Upper lobe of left lung (tissue), 6 donors: ENCODE measurements at regions not wholly inside any gene's neighbourhood (a gene's known extent, or its start where the extent isn't known, plus 50 kb on each side); places are given as distances from the start of the nearest gene placed in this dataset.
"Not testable (repeated sequence)": the region's sequence is repeated elsewhere in the genome, so short reads cannot be mapped to it uniquely, and the experiment has no call there.

Experiments
- ATAC-seq, 2 donors: fragments of 200-7000 bp; cut with Tn5 transposase; one replicate each; pipeline ENCODE4 v1.9.1; 2022; ENCODE audit warnings: mild to moderate bottlenecking in 2 of 2, moderate library complexity in 2 of 2; ENCODE audit not compliant: low FRiP score in 2 of 2
- DNase-seq, 2 donors: peaks; one replicate each; pipeline ENCODE4 v3.0.0-alpha.2; 2019 to 2020
- H3K27ac ChIP-seq, 4 donors: fragments of 200-600 bp; sonication (generic); one replicate each; pipeline ENCODE4 v1.5.1; 2016 to 2019
- H3K27me3 ChIP-seq, 4 donors: fragments of 200-600 bp; sonication (generic); one replicate each; pipeline ENCODE4 v1.5.1; 2017 to 2019
- H3K36me3 ChIP-seq, 4 donors: fragments of 200-600 bp; sonication (generic); one replicate each; pipeline ENCODE4 v1.5.1; 2016 to 2019
- H3K4me1 ChIP-seq, 4 donors: fragments of 200-600 bp; sonication (generic); one replicate each; pipeline ENCODE4 v1.5.1; 2018 to 2019
- H3K4me3 ChIP-seq, 4 donors: fragments of 200-600 bp; sonication (generic); one replicate each; pipeline ENCODE4 v1.5.1; 2017 to 2019; ENCODE audit warnings: mild to moderate bottlenecking in 2 of 4, moderate library complexity in 1 of 4
- H3K9me3 ChIP-seq, 4 donors: fragments of 200-600 bp; sonication (generic); one replicate each; pipeline ENCODE4 v1.5.1; 2018 to 2019
- EP300 ChIP-seq, 4 donors: sonication (generic); formaldehyde crosslinking; IDR thresholded peaks; one replicate each; pipeline ENCODE4 v1.5.1; 2017; ENCODE audit warnings: antibody characterized with exemption in 4 of 4, control low read depth in 2 of 4
- POLR2A ChIP-seq, 4 donors: fragments of 450-650 bp; IDR thresholded peaks; one replicate each; pipeline ENCODE4 v1.5.1; 2016 to 2017; ENCODE audit warnings: antibody characterized with exemption in 4 of 4, mild to moderate bottlenecking in 2 of 4
- POLR2AphosphoS5 ChIP-seq, 2 donors: sonication (generic); formaldehyde crosslinking; IDR thresholded peaks; one replicate each; pipeline ENCODE4 v1.5.1; 2017; ENCODE audit warnings: antibody characterized with exemption in 2 of 2
- WGBS, 2 donors: methylation state at CpG; one replicate each; pipeline ENCODE4 v1.1.5; 2017 to 2018; 5-methylcytosine and 5-hydroxymethylcytosine counted together
- TF ChIP-seq, protein P1 (sequence below), 6 experiments: fragments of 450-650 bp in 4 of 6; fragments of 200-600 bp in 2 of 6; sonication (generic) in 2 of 6; IDR thresholded peaks; one replicate each; pipeline ENCODE4 v1.5.1; 2016 to 2019; ENCODE audit warnings: antibody characterized with exemption in 6 of 6
- donor health status: DM: no; HTN: no; CAD: no; lungs with moderate emphysema.
- donor health status: DM: no; HTN: yes; CAD: no; lungs with severe emphysema.

DNA sequence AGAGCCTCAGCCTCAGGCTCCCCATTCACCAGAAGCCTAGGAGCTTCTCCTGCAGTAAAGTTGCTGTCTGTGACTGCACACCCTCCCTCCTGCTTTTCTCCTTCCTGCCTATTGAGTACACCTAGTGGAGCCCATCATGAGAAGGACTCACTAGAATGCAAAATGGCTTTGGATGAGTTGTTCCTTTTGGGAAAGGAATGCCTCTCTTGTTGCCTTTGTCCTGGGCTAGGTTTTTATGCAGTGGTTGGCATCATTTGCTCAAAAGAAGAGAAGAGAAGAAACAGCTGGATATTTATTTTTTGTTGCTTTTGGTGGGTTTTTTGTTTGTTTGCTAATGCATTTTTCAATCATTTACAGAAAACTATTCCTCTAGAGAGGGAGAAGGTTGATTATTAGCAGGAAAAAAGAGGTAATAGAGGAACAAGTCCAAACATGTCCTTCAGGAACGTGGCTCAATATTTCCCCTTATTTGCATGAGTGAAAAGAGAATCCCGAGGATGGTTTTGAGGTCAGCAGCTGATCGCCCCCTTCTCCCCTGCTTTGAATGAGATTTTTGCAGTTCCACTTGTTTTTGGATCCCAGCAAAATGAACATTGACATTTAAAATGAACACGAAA lies 369.9 kb upstream of the NRP1 start:
- ATAC-seq (no peak), DNase-seq (no peak)
- Histone ChIP-seq H3K4me1 (no peaks in the 10 kb centered on the region), H3K27me3 (no peaks in the 10 kb centered on the region), H3K9me3 (no peaks in the 10 kb centered on the region), H3K36me3 (no peaks in the 10 kb centered on the region), H3K27ac (no peak overlapping the region), H3K4me3 (no peak overlapping the region)
- WGBS, 2 donors, result 82 to 89% methylated on average over 4 of the region's 4 CpGs
- TF ChIP-seq POLR2AphosphoS5 (IDR thresholded peaks at IDR 0.05) (no peak), POLR2A (IDR thresholded peaks at IDR 0.05) (no peak), EP300 (IDR thresholded peaks at IDR 0.05) (no peak)
- TF ChIP-seq, protein P1, sequence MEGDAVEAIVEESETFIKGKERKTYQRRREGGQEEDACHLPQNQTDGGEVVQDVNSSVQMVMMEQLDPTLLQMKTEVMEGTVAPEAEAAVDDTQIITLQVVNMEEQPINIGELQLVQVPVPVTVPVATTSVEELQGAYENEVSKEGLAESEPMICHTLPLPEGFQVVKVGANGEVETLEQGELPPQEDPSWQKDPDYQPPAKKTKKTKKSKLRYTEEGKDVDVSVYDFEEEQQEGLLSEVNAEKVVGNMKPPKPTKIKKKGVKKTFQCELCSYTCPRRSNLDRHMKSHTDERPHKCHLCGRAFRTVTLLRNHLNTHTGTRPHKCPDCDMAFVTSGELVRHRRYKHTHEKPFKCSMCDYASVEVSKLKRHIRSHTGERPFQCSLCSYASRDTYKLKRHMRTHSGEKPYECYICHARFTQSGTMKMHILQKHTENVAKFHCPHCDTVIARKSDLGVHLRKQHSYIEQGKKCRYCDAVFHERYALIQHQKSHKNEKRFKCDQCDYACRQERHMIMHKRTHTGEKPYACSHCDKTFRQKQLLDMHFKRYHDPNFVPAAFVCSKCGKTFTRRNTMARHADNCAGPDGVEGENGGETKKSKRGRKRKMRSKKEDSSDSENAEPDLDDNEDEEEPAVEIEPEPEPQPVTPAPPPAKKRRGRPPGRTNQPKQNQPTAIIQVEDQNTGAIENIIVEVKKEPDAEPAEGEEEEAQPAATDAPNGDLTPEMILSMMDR (IDR thresholded peaks at IDR 0.05), result no peak

GRCh38 chr10:33703501-33704213 lies 369.2 kb upstream of the NRP1 start:
- 92 to 94% methylated on average over 7 of the region's 7 CpGs for WGBS, 2 donors
- no peak overlapping the region for H3K27ac ChIP-seq
- DNase-seq, result no peak
- no peaks in the 10 kb centered on the region for H3K9me3 ChIP-seq
- H3K4me1 ChIP-seq, result no peaks in the 10 kb centered on the region
- no peak for TF ChIP-seq EP300 (IDR thresholded peaks at IDR 0.05)
- TF ChIP-seq POLR2A (IDR thresholded peaks at IDR 0.05), result no peak
- TF ChIP-seq, protein P1 (IDR thresholded peaks at IDR 0.05), result no peak
- no peak for TF ChIP-seq POLR2AphosphoS5 (IDR thresholded peaks at IDR 0.05)
- H3K36me3 ChIP-seq, result no peaks in the 10 kb centered on the region
- no peaks in the 10 kb centered on the region for H3K27me3 ChIP-seq
- H3K4me3 ChIP-seq, result no peak overlapping the region
- peak in 1 of 2 donors; percentile 39 for ATAC-seq

DNA sequence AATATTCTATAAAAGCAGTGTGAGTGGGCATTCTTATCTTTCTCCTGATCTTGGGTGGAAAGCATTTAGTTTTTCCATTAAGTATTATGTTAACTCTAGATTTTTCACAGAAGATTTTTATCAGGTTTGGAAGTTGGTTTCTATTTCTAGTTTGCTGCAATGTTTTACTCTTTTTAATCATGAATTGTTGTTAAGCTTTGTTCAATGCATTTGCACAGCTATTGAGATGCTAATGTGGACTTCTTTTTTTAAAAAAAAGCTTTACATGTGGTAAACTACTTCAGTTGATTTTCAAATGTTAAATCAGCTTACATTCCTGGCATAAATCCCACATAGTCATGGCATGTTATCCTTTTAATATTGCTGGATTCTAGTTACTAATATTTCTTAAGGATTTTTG lies 363.6 kb upstream of the NRP1 start:
- TF ChIP-seq POLR2AphosphoS5 (IDR thresholded peaks at IDR 0.05) (no peak), EP300 (IDR thresholded peaks at IDR 0.05) (no peak), POLR2A (IDR thresholded peaks at IDR 0.05) (no peak)
- TF ChIP-seq, protein P1 (IDR thresholded peaks at IDR 0.05), result no peak
- no peak for DNase-seq

DNA sequence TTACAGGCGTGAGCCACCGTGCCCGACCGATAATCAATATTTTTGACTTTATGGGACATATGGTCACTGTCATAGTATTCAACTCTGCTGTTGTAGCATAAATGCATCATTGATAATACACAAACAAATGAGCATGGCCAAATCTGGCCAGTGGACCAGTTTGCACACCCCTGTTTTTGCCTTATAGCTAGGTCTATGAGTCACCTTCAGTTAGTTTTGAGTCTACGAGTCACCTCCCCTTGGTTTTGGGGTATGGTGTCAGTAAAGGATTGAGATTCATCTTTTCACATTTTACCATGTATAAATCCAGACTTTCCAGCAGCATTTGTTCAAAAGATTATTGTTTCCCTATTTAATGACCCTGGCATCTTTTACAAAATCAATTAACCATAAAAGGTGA lies 362.5 kb upstream of the NRP1 start:
- TF ChIP-seq POLR2A (IDR thresholded peaks at IDR 0.05), result no peak
- TF ChIP-seq EP300 (IDR thresholded peaks at IDR 0.05), result no peak
- TF ChIP-seq, protein P1 (IDR thresholded peaks at IDR 0.05), result no peak
- TF ChIP-seq POLR2AphosphoS5 (IDR thresholded peaks at IDR 0.05), result no peak
- WGBS, 2 donors, result 99% methylated on average over 5 of the region's 5 CpGs

More for the DNA sequence above, 363.6 kb upstream of the NRP1 start:
- no peaks in the 10 kb centered on the region for H3K9me3 ChIP-seq
- no peaks in the 10 kb centered on the region for H3K36me3 ChIP-seq
- no peak overlapping the region for H3K27ac ChIP-seq
- ATAC-seq, result no peak
- H3K4me3 ChIP-seq, result no peak overlapping the region
- no peaks in the 10 kb centered on the region for H3K4me1 ChIP-seq
- H3K27me3 ChIP-seq, result no peaks in the 10 kb centered on the region

DNA sequence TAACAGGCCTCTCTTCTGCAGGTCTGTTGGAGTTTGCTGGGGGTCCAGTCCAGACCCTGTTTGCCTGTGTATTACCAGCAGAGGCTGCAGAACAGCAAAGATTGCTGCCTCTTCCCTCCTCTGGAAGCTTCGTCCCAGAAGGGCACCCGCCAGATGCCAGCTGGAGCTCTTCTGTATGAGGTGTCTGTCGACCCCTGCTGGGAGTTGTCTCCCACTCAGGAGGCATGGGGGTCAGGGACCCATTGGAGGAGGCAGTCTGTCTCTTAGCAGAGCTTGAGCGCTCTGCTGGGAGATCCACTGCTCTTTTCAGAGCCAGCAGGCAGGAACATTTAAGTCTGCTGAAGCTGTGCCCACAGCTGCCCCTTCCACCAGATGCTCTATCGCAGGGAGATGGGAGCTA lies 361.1 kb upstream of the NRP1 start:
- Histone ChIP-seq H3K9me3 (peaks cover 0 to 5% (median under 1%) of the 10 kb centered on the region in 4 donors), H3K27me3 (no peaks in the 10 kb centered on the region), H3K4me3 (no peak overlapping the region), H3K4me1 (no peaks in the 10 kb centered on the region), H3K36me3 (no peaks in the 10 kb centered on the region), H3K27ac (no peak overlapping the region)
- DNase-seq, result no peak
- WGBS, 2 donors, result 96 to 97% methylated on average over 4 to 5 of the region's 5 CpGs
- no peak for TF ChIP-seq POLR2AphosphoS5 (IDR thresholded peaks at IDR 0.05)
- no peak for TF ChIP-seq POLR2A (IDR thresholded peaks at IDR 0.05)
- TF ChIP-seq, protein P1 (IDR thresholded peaks at IDR 0.05), result no peak
- TF ChIP-seq EP300 (IDR thresholded peaks at IDR 0.05), result no peak
- ATAC-seq, result no peak

More for the DNA sequence above, 362.5 kb upstream of the NRP1 start:
- ATAC-seq (no peak), DNase-seq (no peak)
- Histone ChIP-seq H3K9me3 (no peaks in the 10 kb centered on the region), H3K27ac (no peak overlapping the region), H3K36me3 (no peaks in the 10 kb centered on the region), H3K4me1 (no peaks in the 10 kb centered on the region), H3K27me3 (no peaks in the 10 kb centered on the region), H3K4me3 (no peak overlapping the region)

DNA sequence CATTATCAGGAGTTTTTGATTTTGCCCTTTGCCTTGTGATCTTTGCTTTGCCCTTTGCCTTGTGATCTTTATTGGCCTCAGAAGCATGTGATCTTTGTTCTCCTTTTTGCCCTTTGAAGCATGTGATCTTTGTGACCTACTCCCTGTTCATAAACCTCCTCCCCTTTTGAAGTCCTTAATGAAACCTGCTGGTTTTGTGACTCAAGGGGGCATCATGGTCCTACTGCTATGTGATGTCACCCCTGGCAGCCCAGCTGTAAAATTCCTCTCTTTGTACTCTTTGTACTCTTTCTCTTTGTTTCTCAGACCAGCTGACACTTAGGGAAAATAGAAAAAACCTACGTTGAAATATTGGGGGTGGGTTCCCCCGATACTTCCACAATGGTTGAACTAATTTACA lies 356.1 kb upstream of the NRP1 start:
- H3K4me1 ChIP-seq, H3K27me3 ChIP-seq, DNase-seq, H3K36me3 ChIP-seq, ATAC-seq, H3K4me3 ChIP-seq, H3K27ac ChIP-seq: not testable (repeated sequence)
- H3K9me3 ChIP-seq, result peaks cover 0 to 11% (median 9%) of the 10 kb centered on the region in 4 donors
- 100% methylated on average over 2 of the region's 2 CpGs for WGBS, 2 donors
